HepG2 (cell line): ENCODE measurements at regions not wholly inside any gene's neighbourhood (a gene's known extent, or its start where the extent isn't known, plus 50 kb on each side); places are given as distances from the start of the nearest gene placed in this dataset.

Experiments used
- BHLHE40 ChIP-seq: IDR thresholded peaks from 2 replicates; pipeline ENCODE4 v1.6.1; 2011; ENCODE audit warnings: low read length, improper control_type of control experiment
- CEBPZ ChIP-seq: IDR thresholded peaks from 2 replicates; pipeline ENCODE4 v1.6.1; 2012; ENCODE audit warnings: low read length, improper control_type of control experiment
- ETS1 ChIP-seq: sonication (generic); formaldehyde crosslinking; IDR thresholded peaks from 2 replicates; pipeline ENCODE4 v1.4.0; 2020; ENCODE audit warnings: missing genetic modification reagents
- GFI1 ChIP-seq: sonication (generic); formaldehyde crosslinking; IDR thresholded peaks from 2 replicates; pipeline ENCODE4 v1.5.0; 2020; ENCODE audit warnings: missing genetic modification reagents, mild to moderate bottlenecking, borderline replicate concordance
- GMEB1 ChIP-seq: sonication (generic); formaldehyde crosslinking; IDR thresholded peaks from 2 replicates; pipeline ENCODE4 v1.5.1; 2020; ENCODE audit warnings: missing genetic modification reagents, mild to moderate bottlenecking, borderline replicate concordance
- HNF4A ChIP-seq: sonication (generic); formaldehyde crosslinking; IDR thresholded peaks from 2 replicates; pipeline ENCODE4 v1.4.0; 2020; ENCODE audit warnings: missing genetic modification reagents
- HOXA3 ChIP-seq: sonication (generic); formaldehyde crosslinking; IDR thresholded peaks from 2 replicates; pipeline ENCODE4 v1.5.0; 2020; ENCODE audit warnings: missing genetic modification reagents
- HOXA5 ChIP-seq: sonication (generic); formaldehyde crosslinking; IDR thresholded peaks from 2 replicates; pipeline ENCODE4 v1.4.0; 2020; ENCODE audit warnings: missing genetic modification reagents
- MXD3 ChIP-seq: IDR thresholded peaks from 2 replicates; pipeline ENCODE4 v1.6.1; 2016; ENCODE audit warnings: mild to moderate bottlenecking, missing biosample characterization, missing genetic modification reagents
- MZF1 ChIP-seq: sonication (generic); formaldehyde crosslinking; IDR thresholded peaks from 2 replicates; pipeline ENCODE4 v1.8.1; 2023; ENCODE audit warnings: mild to moderate bottlenecking, missing genetic modification reagents, borderline replicate concordance
- NFKBIZ ChIP-seq: IDR thresholded peaks from 2 replicates; pipeline ENCODE4 v1.6.1; 2018; ENCODE audit warnings: missing genetic modification reagents, missing compliant biosample characterization
- RERE ChIP-seq: IDR thresholded peaks from 2 replicates; pipeline ENCODE4 v1.6.1; 2016; ENCODE audit warnings: low read depth, missing genetic modification reagents, missing compliant biosample characterization
- RXRA ChIP-seq: sonication (generic); formaldehyde crosslinking; IDR thresholded peaks from 2 replicates; pipeline ENCODE4 v1.5.1; 2020; ENCODE audit warnings: missing genetic modification reagents
- SRSF4 ChIP-seq: fragments of 200-400 bp; formaldehyde crosslinking; IDR thresholded peaks from one replicate; pipeline ENCODE4 v1.6.1; 2018; ENCODE audit warnings: mild to moderate bottlenecking, low read depth, low read length, moderate library complexity; ENCODE audit not compliant: poor library complexity, severe bottlenecking
- ZNF343 ChIP-seq: sonication (generic); formaldehyde crosslinking; IDR thresholded peaks from 2 replicates; pipeline ENCODE4 v1.4.0; 2020; ENCODE audit warnings: mild to moderate bottlenecking, missing genetic modification reagents
- ZNF432 ChIP-seq: sonication (generic); formaldehyde crosslinking; IDR thresholded peaks from 2 replicates; pipeline ENCODE4 v1.5.0; 2020; ENCODE audit warnings: missing genetic modification reagents, mild to moderate bottlenecking, borderline replicate concordance
- ZNF772 ChIP-seq: sonication (generic); formaldehyde crosslinking; IDR thresholded peaks from 2 replicates; pipeline ENCODE4 v1.5.0; 2020; ENCODE audit warnings: mild to moderate bottlenecking, missing genetic modification reagents

- TF ChIP-seq HNF4A (peak; percentile 66), ZNF432 (CRISPR knock-in tag) (no peak), MXD3 (peak; percentile 33; the same call in 1 of the 2 replicates), HOXA5 (no peak), ETS1 (CRISPR knock-in tag) (no peak), ZNF772 (CRISPR knock-in tag) (no peak), ZNF343 (CRISPR knock-in tag) (no peak), GFI1 (CRISPR knock-in tag) (peak; percentile 84), BHLHE40 (no peak), GMEB1 (0 out of 2 replicates have a peak, but pooled peaks have one; percentile 1), RERE (CRISPR knock-in tag) (peak; percentile 72; the same call in 1 of the 2 replicates), HOXA3 (peak; percentile 65; the same call in 1 of the 2 replicates), MZF1 (CRISPR knock-in tag) (0 out of 2 replicates have a peak, but pooled peaks have one; percentile 47), NFKBIZ (CRISPR knock-in tag) (no peak), SRSF4 (no peak), RXRA (CRISPR knock-in tag) (peak; percentile 39; the same call in 1 of the 2 replicates), CEBPZ (no peak)
Observed at GRCh38 chr2:8612734-8613179, 69.1 kb upstream of the ID2 start (continued).
